ENCODE measurements at regions not wholly inside any gene's neighbourhood (a gene's known extent, or its start where the extent isn't known, plus 50 kb on each side); places are given as distances from the start of the nearest gene placed in this dataset.
"Not testable (repeated sequence)": the region's sequence is repeated elsewhere in the genome, so short reads cannot be mapped to it uniquely, and the experiment has no call there.

DNA sequence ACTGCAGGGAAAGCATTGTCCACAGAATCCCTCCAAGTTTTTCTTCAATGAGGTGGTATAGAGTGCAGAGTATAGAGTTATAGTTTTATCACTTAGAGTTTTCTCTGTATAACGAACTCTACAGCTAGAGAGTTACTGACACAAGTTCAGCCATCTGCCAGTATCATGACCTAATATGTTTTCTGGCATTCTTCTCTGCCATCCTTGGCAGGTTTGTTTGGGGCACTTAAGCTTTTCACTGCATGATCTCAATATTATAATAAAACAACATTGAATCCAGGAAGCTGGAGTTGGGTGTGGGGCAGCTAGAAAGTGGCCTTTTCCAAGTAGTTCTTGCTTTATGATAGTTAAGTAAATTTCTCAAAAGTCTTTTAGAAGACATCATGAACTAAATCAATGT, 743.5 kb upstream of the ARPP21 start:
- DNase-seq (ENCODE audit: low spot score), result no peak
- Mint-ChIP-seq H3K36me3 (ENCODE audit: low read depth) (no peaks in the 10 kb centered on the region), H3K4me3 (ENCODE audit: unreplicated experiment) (no peak overlapping the region), H3K27me3 (ENCODE audit: low read depth) (peaks cover 13% of the 10 kb centered on the region), H3K27ac (ENCODE audit: unreplicated experiment) (no peak overlapping the region), H3K4me1 (ENCODE audit: low read depth) (no peaks in the 10 kb centered on the region), H3K9me3 (ENCODE audit: low read depth) (no peaks in the 10 kb centered on the region)
- TF ChIP-seq, protein P1, sequence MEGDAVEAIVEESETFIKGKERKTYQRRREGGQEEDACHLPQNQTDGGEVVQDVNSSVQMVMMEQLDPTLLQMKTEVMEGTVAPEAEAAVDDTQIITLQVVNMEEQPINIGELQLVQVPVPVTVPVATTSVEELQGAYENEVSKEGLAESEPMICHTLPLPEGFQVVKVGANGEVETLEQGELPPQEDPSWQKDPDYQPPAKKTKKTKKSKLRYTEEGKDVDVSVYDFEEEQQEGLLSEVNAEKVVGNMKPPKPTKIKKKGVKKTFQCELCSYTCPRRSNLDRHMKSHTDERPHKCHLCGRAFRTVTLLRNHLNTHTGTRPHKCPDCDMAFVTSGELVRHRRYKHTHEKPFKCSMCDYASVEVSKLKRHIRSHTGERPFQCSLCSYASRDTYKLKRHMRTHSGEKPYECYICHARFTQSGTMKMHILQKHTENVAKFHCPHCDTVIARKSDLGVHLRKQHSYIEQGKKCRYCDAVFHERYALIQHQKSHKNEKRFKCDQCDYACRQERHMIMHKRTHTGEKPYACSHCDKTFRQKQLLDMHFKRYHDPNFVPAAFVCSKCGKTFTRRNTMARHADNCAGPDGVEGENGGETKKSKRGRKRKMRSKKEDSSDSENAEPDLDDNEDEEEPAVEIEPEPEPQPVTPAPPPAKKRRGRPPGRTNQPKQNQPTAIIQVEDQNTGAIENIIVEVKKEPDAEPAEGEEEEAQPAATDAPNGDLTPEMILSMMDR (IDR thresholded peaks at IDR 0.05), result no peak

DNA sequence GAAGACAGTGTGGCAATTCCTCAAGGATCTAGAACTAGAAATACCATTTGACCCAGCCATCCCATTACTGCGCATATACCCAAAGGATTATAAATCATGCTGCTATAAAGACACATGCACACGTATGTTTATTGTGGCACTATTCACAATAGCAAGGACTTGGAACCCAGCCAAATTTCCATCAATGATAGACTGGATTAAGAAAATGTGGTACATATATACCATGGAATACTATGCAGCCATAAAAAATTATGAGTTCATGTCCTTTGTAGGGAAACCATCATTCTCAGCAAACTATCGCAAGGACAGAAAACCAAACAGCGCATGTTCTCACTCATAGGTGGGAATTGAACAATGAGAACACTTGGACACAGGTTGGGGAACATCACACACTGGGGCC, 729.6 kb upstream of the ARPP21 start:
- H3K27me3 Mint-ChIP-seq (ENCODE audit: low read depth); H3K4me3 Mint-ChIP-seq (ENCODE audit: unreplicated experiment); H3K36me3 Mint-ChIP-seq (ENCODE audit: low read depth); DNase-seq (ENCODE audit: low spot score); H3K27ac Mint-ChIP-seq (ENCODE audit: unreplicated experiment); H3K4me1 Mint-ChIP-seq (ENCODE audit: low read depth): not testable (repeated sequence)
- H3K9me3 Mint-ChIP-seq (ENCODE audit: low read depth), result peaks cover 27% of the 10 kb centered on the region

DNA sequence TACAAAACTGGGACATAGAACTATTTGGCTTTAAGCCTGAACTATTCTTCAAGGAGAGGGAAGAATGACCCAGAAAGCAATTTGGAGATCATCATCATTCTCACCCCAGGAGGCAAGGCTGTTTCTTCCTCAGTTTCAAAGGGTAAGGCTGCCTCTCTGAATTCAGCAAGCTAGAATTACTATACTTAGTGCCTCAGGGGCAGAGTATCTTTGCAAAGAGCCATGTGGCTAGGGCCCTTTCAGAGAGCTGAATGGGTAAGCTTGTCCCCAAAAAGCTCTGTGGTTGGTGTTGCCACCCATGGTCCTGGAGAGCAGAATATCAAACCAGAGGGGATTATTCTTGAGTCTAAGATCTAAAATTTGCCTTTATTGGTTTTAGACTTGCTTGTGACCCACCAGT, 720.3 kb upstream of the ARPP21 start:
- no peaks in the 10 kb centered on the region for H3K4me1 Mint-ChIP-seq (ENCODE audit: low read depth)
- TF ChIP-seq, protein P1 (IDR thresholded peaks at IDR 0.05), result no peak
- no peak overlapping the region for H3K27ac Mint-ChIP-seq (ENCODE audit: unreplicated experiment)
- DNase-seq (ENCODE audit: low spot score), result no peak
- H3K27me3 Mint-ChIP-seq (ENCODE audit: low read depth), result no peaks in the 10 kb centered on the region
- peaks cover 4% of the 10 kb centered on the region for H3K9me3 Mint-ChIP-seq (ENCODE audit: low read depth)
- no peak overlapping the region for H3K4me3 Mint-ChIP-seq (ENCODE audit: unreplicated experiment)
- no peaks in the 10 kb centered on the region for H3K36me3 Mint-ChIP-seq (ENCODE audit: low read depth)

DNA sequence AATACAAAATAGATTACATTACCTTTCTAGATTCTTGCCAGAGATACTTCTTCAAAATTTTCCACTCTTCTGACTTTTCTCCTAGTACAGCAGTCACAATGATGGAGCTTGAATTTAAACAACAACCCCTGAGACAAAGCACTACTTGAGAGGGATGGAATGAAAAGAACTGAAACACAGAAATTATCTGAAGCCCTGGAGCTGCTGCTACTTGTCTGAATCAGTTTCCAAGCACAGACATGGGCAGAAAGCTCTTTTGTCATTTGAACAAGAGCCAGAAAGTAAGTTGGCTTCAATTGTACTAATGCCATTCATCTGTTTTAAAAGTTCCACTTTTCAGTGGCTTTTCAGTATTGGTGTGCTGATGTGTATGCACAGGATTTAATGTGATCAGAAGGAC, 718.5 kb upstream of the ARPP21 start:
- H3K9me3 Mint-ChIP-seq (ENCODE audit: low read depth), result peaks cover 4% of the 10 kb centered on the region
- H3K36me3 Mint-ChIP-seq (ENCODE audit: low read depth), result no peaks in the 10 kb centered on the region
- TF ChIP-seq, protein P1 (IDR thresholded peaks at IDR 0.05), result no peak
- DNase-seq (ENCODE audit: low spot score), result no peak
- H3K27ac Mint-ChIP-seq (ENCODE audit: unreplicated experiment), result no peak overlapping the region
- no peak overlapping the region for H3K4me3 Mint-ChIP-seq (ENCODE audit: unreplicated experiment)
- no peaks in the 10 kb centered on the region for H3K4me1 Mint-ChIP-seq (ENCODE audit: low read depth)
- no peaks in the 10 kb centered on the region for H3K27me3 Mint-ChIP-seq (ENCODE audit: low read depth)

DNA sequence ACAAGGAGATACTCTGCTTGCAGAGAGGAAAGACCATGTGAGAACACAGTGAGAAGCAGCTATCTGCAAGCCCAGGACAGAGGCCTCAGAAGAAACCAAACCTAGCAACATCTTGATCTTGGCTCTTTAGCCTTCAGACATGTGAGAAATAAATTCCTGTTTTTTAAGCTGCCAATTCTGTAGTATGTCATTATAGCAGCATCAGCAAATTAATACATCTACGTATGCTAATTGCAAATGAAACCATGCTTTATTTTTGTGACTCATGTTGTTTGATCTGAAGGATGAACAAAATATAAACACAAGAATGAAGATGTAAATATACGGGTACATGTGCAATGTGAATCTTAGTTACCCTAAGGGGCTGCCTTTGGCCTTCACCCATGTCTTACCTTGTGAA, 714.4 kb upstream of the ARPP21 start:
- Mint-ChIP-seq H3K36me3 (ENCODE audit: low read depth) (no peaks in the 10 kb centered on the region), H3K27me3 (ENCODE audit: low read depth) (no peaks in the 10 kb centered on the region), H3K9me3 (ENCODE audit: low read depth) (no peaks in the 10 kb centered on the region), H3K4me1 (ENCODE audit: low read depth) (no peaks in the 10 kb centered on the region), H3K27ac (ENCODE audit: unreplicated experiment) (no peak overlapping the region), H3K4me3 (ENCODE audit: unreplicated experiment) (no peak overlapping the region)
- no peak for DNase-seq (ENCODE audit: low spot score)
- TF ChIP-seq, protein P1 (IDR thresholded peaks at IDR 0.05), result no peak

DNA sequence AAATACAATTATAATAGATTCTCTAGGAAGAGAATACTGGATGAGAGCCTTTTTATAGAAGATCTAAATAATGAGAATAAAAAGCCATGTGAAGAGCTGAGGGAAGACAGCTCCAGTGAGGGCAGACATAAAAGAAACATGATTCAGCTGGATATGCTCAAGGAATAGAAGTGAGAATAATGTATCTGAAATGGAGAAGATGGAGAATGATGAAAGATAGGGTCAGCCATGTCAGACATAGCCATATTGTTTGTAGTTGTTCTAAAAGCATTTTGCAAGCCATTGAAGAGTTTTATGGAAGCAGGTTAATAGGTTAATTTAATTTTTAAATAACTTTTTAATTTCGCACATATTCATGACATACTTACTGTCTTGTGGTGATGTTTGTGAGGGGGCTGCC, 713.5 kb upstream of the ARPP21 start:
- no peaks in the 10 kb centered on the region for H3K4me1 Mint-ChIP-seq (ENCODE audit: low read depth)
- DNase-seq (ENCODE audit: low spot score), result no peak
- H3K9me3 Mint-ChIP-seq (ENCODE audit: low read depth), result peaks cover 4% of the 10 kb centered on the region
- no peak overlapping the region for H3K4me3 Mint-ChIP-seq (ENCODE audit: unreplicated experiment)
- H3K27ac Mint-ChIP-seq (ENCODE audit: unreplicated experiment), result no peak overlapping the region
- no peaks in the 10 kb centered on the region for H3K36me3 Mint-ChIP-seq (ENCODE audit: low read depth)
- TF ChIP-seq, protein P1 (IDR thresholded peaks at IDR 0.05), result no peak
- no peaks in the 10 kb centered on the region for H3K27me3 Mint-ChIP-seq (ENCODE audit: low read depth)
